ENCODE measurements at regions not wholly inside any gene's neighbourhood (a gene's known extent, or its start where the extent isn't known, plus 50 kb on each side); places are given as distances from the start of the nearest gene placed in this dataset.
"Not testable (repeated sequence)": the region's sequence is repeated elsewhere in the genome, so short reads cannot be mapped to it uniquely, and the experiment has no call there.

DNA sequence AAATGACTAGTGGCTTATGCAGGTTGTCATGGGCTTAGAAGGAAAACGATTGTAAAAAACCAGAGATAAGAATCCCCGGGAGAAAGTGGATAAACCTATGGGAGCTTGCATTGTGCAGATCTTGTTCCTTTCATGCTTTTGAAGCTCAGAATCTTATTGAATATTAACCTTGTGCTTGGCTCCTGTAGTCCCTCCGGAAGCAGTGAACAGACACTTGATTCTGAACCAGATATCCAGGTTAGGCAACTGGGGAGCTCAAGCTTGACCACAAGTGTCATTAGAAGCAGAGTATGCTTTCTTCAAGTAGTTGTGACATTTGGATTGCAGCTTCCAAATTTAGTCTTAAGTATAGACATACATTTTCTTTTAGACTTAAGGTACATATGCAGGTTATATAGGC lies 212.6 kb upstream of the MOCS1 start:
- DNase-seq = no peak

DNA sequence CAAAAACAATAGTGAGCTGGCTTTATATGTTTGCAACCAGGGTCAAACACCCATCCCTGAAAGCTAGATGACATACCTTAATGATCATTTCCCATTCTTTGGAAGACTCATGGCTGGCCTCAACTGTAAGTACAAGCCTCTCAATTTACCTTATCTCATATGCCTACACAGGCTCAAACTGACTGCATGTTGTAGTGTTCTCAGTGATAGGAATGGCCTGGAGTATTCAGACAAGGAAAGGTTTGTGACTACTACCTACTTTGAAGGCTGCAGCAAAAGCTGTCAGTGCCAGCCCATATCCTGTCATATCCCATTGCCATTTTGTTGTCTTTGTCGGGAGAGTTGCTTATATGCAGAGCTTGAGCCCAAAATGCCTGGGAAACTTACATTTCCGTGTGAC lies 205.2 kb upstream of the MOCS1 start:
- DNase-seq = no peak

DNA sequence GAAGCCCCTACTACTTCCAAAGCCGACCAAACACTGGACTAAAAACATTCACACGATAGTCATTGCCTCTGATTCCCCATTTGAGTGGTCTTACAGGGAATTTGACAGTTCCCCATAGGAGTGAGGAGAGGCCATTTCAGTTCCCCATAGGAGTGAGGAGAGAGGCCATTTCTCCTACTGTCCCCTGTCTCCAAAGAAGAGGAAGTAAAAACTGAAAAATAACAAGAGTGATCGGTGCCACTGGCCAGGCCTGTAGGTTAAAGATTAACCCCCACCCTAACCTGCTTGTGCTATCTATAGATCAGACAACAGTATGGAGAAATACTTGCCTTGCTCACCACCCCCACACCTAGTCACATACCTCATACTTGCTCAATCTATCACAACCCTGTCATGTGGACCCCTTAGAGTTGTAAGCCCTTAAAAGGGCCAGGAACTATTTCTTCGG lies 204.0 kb upstream of the MOCS1 start:
- no peak for DNase-seq

DNA sequence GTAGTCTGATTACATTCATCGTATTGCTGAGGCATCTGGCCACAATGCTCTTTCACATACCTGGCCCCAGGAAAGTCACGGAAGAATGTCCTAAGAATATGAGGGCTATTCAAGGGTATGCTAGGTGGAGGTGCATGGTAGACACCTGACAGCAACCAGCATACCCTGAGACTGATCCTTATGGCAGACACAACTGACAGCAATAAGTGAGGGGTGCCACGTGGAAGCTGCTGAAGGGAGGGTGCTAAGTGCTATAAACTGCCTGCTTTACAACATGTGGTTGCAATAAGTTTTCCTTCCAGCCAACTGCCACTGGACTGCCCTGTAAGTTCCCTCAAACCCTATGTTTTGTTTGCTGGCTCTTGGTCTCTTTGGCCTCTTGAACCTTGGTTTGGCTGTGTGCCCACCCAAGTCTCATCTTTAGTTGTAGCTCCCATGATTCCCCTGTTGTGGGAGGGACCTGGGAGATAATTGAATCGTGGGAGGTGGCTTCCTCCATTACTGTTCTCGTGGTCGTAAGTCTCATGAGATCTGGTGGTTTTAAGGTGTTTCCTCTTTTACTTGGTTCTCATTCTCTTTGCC lies 201.3 kb upstream of the MOCS1 start:
- DNase-seq = no peak

DNA sequence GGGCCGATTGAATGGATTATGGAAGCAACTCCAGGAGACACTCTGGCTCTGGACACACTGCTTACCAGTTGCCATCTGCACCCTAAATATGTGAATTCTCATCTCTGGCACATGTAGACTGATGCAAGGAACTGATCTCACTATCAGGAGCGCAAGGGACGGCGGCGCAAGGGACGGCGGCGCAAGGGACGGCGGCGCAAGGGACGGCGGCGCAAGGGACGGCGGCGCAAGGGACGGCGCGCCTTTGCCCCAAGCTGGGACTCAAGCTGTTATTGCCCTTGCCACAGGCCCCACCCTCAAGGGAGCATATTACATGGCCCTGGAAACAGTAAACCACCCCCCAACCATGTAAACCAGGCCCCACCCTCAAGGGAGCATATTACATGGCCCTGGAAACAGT lies 199.7 kb upstream of the MOCS1 start:
- not testable (repeated sequence) for DNase-seq

DNA sequence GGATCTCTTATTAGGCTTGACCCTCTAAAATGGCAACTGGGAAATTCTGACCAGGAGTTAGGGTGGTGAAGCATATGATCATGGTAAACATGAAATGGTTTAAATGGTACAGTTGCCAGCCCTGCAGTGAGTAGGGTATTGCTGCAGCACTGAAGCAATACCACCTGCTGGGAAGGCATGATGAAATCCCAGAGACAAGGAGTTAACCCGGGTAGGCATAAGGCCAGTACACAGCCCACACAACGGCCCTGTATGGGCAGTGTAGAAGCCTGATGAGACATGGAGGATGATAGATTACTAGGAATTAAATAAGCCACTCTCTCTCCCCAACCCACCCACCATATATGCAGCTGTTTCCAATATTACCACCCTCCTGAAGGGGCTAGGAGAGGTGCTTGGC lies 197.4 kb upstream of the MOCS1 start:
- DNase-seq = no peak

DNA sequence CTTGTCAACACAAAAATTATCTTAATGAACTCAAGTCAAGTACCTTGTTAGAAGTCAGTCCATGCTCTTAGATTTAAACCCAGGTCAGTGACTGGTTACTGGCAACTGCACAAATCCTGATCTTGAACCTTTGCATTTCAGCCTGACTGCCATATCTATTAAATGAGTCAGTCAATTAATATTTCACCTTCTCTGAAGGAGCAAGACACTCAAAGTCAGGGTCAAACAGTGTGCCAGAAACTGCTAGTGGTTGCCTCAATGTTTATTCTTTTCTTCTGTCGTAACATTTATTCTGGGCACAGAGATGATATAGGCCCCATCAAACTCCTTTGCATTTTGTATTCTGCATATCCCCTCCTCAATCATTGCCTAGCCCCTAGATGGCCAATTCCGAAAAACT lies 193.9 kb upstream of the MOCS1 start:
- no peak for DNase-seq

DNA sequence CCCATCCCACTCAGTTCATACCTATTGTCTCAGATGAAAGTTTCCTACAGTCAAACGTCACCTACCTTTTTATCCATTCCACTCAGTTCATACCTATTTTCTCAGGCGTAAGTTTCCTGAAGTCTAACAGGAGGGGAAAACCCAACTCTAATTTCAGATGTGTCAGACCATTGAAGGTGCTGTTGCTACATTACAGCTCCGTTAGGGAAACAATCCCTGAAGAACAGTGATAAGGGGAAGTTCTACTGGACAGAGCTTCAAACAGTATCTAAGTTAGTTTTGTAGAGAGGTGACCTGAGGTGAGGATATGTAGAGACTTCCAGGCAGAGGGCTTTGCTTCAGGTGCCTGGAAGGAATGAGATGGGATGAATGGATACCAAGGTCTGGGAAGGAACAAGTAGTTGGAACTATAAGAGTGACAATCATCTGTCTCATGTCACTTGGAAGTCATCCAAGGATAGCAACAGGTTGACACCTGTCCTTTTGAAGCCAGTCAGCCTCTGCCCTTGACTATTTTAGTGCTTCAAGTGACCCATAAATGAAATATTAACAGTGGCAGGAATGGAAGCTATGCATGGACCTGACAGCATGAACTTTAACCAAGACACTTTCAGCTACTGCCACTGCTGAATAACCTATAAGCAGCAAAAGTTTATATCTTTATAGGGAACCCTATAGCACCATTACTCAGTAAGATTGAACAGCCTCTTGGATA lies 191.6 kb upstream of the MOCS1 start:
- no peak for DNase-seq

DNA sequence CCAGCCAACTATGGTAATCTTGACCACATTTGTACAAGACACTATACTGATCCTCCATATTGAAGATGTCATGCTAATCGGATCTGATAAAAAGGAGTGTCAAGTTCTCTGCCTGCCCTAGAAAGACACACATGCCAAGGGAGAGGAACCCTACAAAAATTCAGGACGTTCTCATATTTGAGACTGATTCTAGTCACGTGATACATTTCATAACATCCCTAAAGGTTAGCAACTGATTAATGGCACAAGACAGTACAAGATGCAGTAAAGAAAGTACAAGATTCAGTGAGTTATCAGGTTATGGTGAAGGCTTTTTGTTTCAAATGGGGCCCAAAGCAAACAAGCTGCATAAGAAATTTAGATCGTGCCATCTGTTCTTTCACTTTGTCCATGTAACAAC lies 190.7 kb upstream of the MOCS1 start:
- DNase-seq = no peak

DNA sequence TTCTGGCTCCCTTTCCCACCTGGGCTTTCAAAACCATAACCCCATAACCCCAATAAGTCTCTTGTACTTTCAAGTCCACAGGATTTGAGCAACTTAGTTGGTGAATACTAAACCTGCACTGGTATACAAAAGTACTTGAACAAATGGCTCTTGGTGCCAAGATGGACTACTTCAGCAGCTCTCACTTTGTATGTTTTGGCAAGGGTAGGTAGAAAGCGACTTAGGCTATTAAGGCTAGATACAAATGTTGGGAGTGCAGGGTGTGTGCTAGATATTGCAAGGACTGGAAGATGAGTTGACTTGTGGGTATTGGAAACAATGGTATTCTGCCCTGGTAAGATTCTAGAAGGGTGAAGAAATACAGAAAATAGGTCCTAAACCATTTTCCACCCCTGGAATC lies 182.6 kb upstream of the MOCS1 start:
- no peak for DNase-seq

DNA sequence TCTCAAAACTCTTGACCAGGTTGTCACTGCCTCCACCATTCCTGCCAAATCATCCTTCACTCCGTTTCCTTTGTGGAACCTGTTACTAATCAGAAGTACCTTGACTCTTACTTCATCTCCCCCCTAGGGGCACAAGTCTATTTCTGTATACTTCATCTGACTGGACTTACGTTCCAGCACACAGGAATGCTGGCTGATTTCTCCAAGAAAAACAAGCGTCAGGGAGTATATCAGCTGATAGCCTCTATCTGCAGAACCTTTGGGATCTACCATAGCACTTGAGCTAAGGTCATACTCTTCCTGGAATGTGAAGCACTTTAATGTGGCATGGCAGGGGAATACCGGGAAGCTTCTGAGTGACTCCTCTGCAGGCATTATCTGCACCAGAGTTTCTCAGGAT lies 178.1 kb upstream of the MOCS1 start:
- no peak for DNase-seq

DNA sequence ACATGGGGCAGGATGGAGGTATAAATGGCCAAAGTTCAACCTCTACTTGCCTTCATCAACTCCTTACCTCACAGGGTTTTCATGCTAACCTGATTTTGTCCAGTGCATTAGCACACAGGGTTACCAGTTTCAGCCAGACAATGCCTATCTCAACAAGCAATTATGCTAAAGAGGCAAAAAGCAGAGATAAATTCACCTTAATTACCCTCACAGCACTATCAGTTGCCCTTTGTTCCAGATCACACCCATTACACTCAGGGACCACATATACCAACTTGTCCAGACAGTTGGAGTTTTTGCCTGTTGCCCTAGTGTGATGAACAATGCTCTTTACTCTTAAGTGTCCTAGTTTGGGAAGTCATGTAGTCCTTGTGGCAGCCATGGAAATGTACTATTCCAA lies 174.5 kb upstream of the MOCS1 start:
- DNase-seq = no peak

DNA sequence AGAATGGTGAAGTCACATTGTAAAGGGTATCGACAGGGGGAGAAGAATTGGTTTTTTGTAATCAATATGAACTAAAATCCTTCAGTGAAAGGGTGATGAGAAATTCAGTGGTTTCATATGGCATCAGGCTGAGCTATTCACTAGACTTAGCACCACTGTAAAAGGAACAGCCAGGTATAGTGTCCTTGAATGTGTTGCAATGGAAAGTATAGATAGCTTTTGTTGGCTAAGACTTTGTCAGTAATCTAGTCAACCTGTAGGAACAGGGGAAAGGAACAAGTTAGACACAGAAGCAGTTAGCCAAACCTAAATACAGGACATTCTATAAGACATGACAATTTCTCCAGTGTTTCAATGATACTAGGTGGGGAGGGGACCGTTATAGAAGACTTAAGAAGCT lies 172.6 kb upstream of the MOCS1 start:
- no peak for DNase-seq

DNA sequence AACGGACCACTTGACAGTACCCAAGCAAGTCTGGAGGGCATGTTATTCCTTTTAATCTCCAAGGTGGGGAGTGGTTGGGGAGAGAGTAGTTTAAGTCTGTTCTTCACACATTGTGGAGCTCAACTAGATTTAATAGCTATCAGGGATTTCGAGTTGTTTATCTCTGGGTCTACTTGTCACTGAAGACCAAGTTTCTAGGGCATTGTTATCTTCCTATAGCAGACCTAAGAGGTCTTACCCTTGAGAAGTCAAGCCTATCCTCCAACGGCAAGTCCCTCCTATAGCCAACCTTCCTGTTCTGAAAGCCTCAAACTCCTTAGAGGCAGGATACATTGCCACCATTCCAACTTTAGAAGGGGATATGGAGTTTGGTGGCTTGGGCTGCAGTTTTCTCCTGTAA lies 164.5 kb upstream of the MOCS1 start:
- no peak for DNase-seq

DNA sequence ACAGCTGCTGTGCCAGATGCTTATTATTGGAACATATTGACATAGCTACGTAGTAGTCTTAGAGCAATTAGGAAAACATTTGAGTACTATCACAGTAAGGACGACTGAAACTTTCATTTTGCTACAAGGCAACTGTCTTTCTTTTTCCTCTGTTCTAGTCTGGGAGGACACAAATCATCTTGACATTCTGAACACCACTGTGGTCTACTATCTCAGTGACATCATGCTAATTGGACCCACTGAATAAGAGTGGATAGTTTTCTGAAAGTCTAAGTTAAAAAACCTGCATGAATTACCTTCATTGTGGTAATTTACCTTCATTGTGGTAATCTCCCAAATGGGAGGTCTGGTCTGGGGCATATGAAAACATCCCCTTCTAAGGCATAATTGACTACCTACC lies 163.3 kb upstream of the MOCS1 start:
- DNase-seq = no peak

DNA sequence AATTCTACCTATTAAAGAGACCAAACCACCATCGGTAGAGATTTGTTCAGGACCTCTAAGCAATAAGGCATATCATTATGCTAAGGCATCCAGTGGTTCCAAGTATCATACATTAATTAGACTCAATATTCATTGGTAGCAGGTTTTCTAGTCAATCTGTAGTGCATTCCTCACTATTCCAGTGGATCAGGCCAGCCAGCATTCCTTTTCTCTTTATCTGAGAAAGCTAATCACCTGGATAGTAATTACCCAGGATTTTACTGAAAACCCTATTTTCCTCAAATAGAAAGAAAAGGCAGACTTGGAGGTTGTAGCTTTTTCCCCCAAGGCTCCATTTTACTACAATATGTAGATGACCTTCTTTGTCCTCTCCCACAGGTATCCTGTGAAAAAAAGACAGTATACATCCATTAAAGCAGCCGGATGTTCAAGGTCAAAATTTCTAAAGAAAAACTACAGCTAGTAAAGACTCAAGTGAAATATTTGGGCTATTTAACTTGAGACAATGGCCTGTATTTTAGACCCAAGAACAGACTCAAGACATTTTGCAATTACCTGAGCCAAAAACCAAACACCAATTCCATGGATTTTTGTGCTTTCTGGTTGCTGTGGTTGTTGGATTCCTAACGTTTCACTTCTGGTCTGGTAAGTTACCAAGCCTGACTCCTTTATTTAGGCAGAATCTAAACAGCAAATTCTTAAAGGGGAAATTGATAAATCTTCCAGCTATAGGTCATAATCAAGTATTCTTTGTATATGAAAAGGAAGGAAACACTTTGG lies 149.1 kb upstream of the MOCS1 start:
- no peak for DNase-seq

DNA sequence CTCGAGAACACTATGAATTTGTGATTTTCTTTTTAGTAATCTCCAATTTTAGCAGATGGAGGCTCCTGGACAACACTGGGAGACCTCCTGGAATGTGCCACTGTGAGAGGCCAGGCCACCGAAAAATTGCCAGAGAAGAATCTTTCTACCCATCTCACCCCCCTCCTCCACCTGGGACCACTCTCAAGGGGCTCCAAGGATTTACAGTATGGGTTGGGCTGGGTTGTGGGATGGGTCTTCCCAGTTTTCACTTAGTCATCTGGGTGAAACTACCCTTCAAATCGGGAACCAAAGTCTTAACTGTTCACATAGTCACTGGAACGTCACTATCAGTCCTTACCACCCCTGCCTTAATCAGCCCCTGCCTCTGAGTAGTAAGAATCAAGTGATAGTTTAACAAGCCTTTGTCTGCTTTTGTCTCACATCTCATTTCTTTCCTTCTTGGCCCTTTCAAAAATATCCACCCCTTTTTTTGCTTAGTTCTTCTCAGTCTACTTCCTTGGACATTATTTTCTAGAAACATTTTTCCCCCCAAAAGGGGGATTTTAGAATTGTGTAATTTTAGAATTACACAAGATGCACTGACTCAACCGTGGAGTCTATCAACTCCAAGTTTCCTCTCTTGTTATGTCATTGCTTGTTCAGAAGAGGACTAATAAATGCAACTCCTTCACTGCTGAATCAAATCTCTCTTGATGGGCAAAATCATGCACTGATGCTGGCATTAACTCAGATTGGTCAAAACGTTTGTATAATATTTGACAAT lies 148.2 kb upstream of the MOCS1 start:
- no peak for DNase-seq

DNA sequence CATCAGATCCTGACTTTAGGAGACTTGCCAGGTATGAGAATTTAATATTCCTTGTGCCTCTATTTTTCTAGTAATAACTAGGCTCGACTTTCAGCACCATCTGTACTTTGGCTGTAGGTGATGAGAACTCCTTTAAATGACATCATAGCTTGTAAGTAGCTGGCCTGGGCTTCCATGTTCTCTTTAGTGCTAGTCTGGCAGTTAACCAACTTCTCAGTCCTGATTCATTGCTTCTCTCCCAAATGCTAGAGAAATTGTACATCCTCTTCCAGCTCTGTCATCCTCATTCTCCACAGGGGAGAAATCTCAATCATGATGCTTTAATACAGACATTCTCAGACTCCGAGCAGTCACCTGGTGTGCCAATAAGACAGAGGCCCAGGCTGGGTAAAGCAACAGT lies 143.5 kb upstream of the MOCS1 start:
- no peak for DNase-seq

DNA sequence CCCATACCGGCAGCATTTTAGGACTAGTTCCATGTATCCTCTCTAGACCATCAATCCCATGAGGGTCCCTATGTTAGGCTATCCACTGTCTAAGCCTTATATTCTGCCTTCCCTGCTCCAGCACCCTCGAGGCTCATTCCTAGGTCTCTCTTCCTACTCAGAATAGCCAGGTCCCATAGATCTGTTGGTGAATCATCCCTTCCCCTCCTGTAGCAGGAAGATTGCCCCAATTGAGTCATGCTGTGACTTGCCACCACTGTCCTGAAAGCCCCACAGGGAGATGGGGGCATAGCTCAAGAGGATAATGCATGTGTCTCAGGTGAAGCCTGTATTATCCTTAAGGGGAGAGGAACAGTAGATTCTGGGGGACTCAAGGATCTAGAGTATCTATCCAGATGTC lies 143.1 kb upstream of the MOCS1 start:
- no peak for DNase-seq

DNA sequence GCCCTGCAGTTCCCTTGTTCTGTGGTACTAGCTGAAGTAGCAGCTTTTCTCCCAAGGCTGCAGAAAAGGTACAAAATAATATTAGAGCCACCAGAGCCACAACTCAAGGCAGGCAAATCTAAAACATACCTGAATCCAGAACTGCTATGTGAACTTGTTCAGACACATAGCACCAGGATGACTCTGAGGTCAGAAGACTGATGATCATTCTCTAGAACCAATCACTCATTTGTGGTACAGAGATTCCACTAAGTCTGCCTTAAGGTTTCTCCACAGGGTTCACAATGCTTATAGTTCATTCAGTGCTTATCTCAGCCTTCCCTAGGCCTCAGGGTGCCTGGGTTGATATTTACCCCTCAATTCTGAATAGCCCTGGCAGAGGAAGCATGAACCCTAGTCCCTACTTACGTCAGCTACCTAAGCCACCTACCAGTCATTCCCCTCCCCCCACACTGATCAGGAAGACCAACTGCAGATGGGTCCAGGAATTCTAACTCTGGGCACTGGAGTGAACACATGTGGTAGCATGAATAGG lies 140.9 kb upstream of the MOCS1 start:
- DNase-seq = no peak

DNA sequence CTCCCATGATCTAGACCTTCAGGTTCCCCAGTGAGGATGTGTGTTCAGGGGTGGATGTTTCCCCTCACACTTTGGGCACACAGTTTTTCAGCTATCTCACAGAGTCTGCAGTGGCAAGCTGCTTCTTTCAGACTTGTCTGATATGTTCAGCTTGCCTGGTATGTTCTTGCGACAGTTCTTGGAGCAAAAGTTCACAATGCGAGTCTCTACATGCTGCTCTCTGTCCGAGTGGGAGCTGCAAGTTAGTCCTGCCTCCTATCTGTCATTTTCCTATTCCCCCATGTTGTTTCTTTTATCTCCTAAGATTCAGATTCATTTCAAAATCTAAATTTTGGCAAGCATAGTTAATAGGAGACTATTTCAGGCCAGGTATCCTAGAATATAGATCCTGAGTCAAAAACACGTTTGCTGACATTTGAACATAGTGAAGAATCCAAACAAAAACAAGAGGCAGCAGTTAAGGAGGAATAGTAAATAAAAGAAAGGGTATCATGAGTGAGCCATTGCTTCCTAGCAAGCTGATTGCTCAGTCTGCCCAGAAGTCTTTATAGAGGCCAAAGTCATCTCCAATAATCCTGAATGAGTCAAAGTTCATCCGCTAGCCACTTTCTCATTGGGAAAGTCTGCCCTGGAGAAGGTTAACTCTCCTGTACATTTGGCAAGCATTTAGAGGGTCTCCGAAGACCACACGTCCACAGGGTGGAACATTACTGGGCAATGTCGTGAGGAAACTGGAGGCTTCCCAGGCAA lies 140.2 kb upstream of the MOCS1 start:
- DNase-seq = no peak

DNA sequence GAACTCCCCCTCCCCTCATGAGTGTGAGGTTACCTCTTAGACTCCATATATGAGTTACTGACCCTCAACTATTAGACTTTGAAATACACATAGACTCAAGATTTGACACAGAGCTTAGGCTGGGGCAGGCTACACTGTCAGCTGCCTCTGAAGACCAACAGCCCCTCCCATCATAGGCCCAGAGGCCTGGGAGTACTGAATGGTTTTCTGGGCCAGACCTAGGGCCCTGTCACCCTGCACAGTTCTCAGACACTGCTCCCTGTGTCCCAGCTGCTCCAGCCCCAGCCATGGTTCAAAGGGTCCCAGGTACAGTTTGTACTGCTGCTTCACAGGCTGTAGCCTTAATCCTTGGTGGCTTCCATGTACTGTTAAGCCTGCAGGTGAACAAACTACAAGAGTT lies 132.1 kb upstream of the MOCS1 start:
- no peak for DNase-seq

DNA sequence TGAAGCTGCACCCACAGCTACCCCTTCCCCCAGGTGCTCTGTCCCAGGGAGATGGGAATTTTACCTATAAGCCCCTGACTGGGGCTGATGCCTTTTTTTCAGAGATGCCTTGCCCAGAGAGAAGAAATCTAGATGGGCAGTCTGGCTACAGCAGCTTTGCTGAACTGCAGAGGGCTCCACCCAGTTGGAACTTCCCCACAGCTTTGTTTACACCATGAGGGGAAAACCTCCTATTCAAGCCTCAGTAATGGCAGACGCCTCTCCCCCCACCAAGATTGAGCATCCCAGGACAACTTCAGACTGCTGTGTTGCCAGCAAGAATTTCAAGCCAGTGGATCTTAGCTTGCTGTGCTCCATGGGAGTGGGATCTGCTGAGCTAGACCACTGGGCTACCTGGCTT lies 122.6 kb upstream of the MOCS1 start:
- no peak for DNase-seq
